ENCODE measurements at regions not wholly inside any gene's neighbourhood (a gene's known extent, or its start where the extent isn't known, plus 50 kb on each side); places are given as distances from the start of the nearest gene placed in this dataset.

- TF ChIP-seq POLR2A (IDR thresholded peaks at IDR 0.05; ENCODE audit: low read length) (no peak), GATA1 (IDR thresholded peaks at IDR 0.05; ENCODE audit: low read depth, low read length) (no peak)
These were observed 84.0 kb upstream of the ACSL3 start for GRCh38 chr2:222776792-222777191.
